IPS DF 6.9 (cell line): ENCODE measurements at regions not wholly inside any gene's neighbourhood (a gene's known extent, or its start where the extent isn't known, plus 50 kb on each side); places are given as distances from the start of the nearest gene placed in this dataset.
"Not testable (repeated sequence)": the region's sequence is repeated elsewhere in the genome, so short reads cannot be mapped to it uniquely, and the experiment has no call there.

Experiments used
- DNase-seq: peaks from one replicate; pipeline ENCODE4 v3.0.0-alpha.2; 2013; ENCODE audit warnings: low read depth, low spot score
- H3K27ac ChIP-seq: one replicate; pipeline ENCODE4 v1.5.1; 2013; ENCODE audit warnings: low read length, control low read depth
- H3K27me3 ChIP-seq: 2 replicates; pipeline ENCODE4 v1.6.1; 2013; ENCODE audit warnings: mild to moderate bottlenecking, low read length; ENCODE audit not compliant: control insufficient read depth, insufficient read depth
- H3K36me3 ChIP-seq: 2 replicates; pipeline ENCODE4 v1.6.1; 2013; ENCODE audit warnings: low read length; ENCODE audit not compliant: control insufficient read depth, insufficient read depth
- H3K4me1 ChIP-seq: 2 replicates; pipeline ENCODE4 v1.6.1; 2013; ENCODE audit warnings: low read length; ENCODE audit not compliant: control insufficient read depth, insufficient read depth
- H3K4me3 ChIP-seq: 2 replicates; pipeline ENCODE4 v1.5.1; 2013; ENCODE audit warnings: mild to moderate bottlenecking, low read length
- H3K9me3 ChIP-seq: 2 replicates; pipeline ENCODE4 v1.6.1; 2013; ENCODE audit warnings: low read length, inconsistent platforms; ENCODE audit not compliant: control insufficient read depth, insufficient read depth
- WGBS: extraction: QIAGEN DNeasy Blood & Tissue Kit; methylation state at CpG from one replicate; pipeline ENCODE4 v1.1.7; 2013; ENCODE audit warnings: mixed read lengths, missing lambda C conversion rate; ENCODE audit not compliant: insufficient read length, insufficient coverage; 5-methylcytosine and 5-hydroxymethylcytosine counted together

DNA sequence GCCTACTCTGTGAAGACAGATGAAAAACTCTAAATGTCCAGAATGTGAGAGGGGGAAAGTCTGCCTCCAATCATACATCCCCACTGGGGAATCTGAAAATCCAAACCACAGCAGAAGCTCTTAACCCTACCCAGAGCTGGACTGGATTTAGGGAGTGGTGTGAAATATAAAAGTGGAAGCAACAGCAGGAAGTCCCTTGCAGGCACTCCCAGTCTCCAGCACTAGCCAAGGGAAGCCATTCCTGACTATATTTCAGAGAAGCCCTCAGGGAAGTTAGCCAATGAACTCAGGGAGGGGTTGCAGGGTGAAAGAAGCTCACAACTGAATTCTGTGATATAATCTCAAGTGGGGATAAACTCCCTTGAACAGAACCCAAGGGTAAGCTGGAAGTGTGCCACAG lies 51.5 kb downstream of the CRPPA start:
- Histone ChIP-seq H3K4me3 (no peak overlapping the region), H3K9me3 (no peaks in the 10 kb centered on the region; the same call in 1 of the 2 replicates), H3K27ac (no peak overlapping the region), H3K27me3 (no peaks in the 10 kb centered on the region), H3K4me1 (no peaks in the 10 kb centered on the region), H3K36me3 (no peaks in the 10 kb centered on the region)
- no peak for DNase-seq

GRCh38 chr7:16369309-16369708 lies 52.0 kb downstream of the CRPPA start:
- WGBS, result no CpG with 5 or more reads among the region's 2 CpGs
- not testable (repeated sequence) for H3K4me3 ChIP-seq, H3K27ac ChIP-seq, H3K4me1 ChIP-seq, DNase-seq, H3K9me3 ChIP-seq, H3K36me3 ChIP-seq, H3K27me3 ChIP-seq

- H3K4me3 ChIP-seq, result no peak overlapping the region
- WGBS, result no CpG with 5 or more reads among the region's 3 CpGs
- no peak for DNase-seq
These were observed 52.5 kb downstream of the CRPPA start for GRCh38 chr7:16368885-16369284.

GRCh38 chr7:16367115-16367514 lies 54.2 kb downstream of the CRPPA start:
- Histone ChIP-seq H3K4me3 (no peak overlapping the region), H3K4me1 (no peaks in the 10 kb centered on the region), H3K9me3 (no peaks in the 10 kb centered on the region; the same call in 1 of the 2 replicates), H3K27me3 (no peaks in the 10 kb centered on the region), H3K27ac (no peak overlapping the region), H3K36me3 (no peaks in the 10 kb centered on the region)
- DNase-seq, result no peak
- WGBS, result no CpG with 5 or more reads among the region's 1 CpG

More at GRCh38 chr7:16368885-16369284, 52.5 kb downstream of the CRPPA start:
- H3K9me3 ChIP-seq, result no peaks in the 10 kb centered on the region; the same call in 1 of the 2 replicates
- no peak overlapping the region for H3K27ac ChIP-seq
- no peaks in the 10 kb centered on the region for H3K4me1 ChIP-seq
- H3K36me3 ChIP-seq, result no peaks in the 10 kb centered on the region
- H3K27me3 ChIP-seq, result no peaks in the 10 kb centered on the region

DNA sequence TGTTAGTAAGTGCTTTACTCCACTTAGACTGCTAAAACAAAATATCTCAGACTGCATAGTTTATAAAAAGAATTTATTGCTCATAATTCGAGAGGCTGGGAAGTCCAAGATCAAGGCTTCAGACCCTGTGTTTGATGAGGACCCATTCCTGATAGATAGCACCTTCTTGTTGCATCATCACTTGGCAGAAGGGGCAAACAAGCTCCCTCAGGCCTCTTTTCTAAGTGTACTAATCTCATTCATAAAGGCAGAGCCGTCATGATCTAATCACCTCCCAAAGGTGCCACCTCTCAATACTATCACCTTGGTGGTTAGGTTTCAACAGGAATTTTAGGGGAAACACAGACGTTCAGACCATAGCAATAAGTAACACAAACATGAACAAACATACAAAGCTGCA lies 55.4 kb downstream of the CRPPA start:
- no CpG with 5 or more reads among the region's 3 CpGs for WGBS
- Histone ChIP-seq H3K4me1 (no peaks in the 10 kb centered on the region), H3K27ac (no peak overlapping the region), H3K4me3 (no peak overlapping the region), H3K27me3 (no peaks in the 10 kb centered on the region), H3K9me3 (no peaks in the 10 kb centered on the region; the same call in 1 of the 2 replicates), H3K36me3 (no peaks in the 10 kb centered on the region)
- no peak for DNase-seq

DNA sequence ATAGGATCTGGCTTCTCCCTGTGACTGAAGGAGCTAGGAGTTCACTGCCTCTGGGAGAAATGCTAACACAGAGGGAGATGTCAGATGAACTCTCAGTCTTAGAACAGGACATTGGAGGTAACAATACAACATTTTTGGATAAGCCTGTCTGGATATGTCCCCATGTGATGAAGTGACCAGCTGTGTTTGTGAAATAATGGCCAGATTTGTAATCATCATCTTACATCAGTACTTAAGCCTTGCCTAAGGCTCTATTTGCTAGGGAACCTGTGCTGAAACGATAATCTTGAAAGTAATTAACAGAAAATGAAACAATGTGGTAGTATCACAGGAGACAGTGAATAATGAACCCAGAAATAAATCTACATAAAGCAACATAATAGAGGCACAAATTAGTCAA lies 56.2 kb downstream of the CRPPA start:
- no peaks in the 10 kb centered on the region for H3K9me3 ChIP-seq
- no peaks in the 10 kb centered on the region for H3K4me1 ChIP-seq
- H3K36me3 ChIP-seq, result no peaks in the 10 kb centered on the region
- no CpG with 5 or more reads among the region's 1 CpG for WGBS
- no peaks in the 10 kb centered on the region for H3K27me3 ChIP-seq
- no peak overlapping the region for H3K4me3 ChIP-seq
- no peak overlapping the region for H3K27ac ChIP-seq
- DNase-seq, result no peak

DNA sequence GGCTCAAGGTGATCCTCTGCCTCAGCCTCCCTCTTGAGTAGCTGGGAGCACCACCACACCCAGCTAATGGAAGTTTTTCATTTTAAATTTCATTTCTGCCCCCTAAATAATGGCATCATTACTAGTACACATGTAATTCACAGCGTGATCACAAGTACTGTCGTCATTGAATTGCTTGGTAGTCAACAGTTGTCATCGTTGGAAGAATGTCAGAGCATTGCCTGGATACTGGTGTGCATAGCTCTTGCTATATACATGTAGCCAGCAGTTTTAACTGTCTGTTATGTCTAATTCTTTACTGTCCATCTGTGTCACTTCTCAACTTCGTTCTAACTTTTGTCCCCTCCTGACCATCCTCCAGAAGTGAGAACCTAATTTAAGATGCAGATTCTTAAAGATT lies 62.1 kb downstream of the CRPPA start:
- no peaks in the 10 kb centered on the region for H3K9me3 ChIP-seq
- no peak overlapping the region for H3K4me3 ChIP-seq
- no peak overlapping the region for H3K27ac ChIP-seq
- H3K4me1 ChIP-seq, result no peaks in the 10 kb centered on the region
- no peaks in the 10 kb centered on the region for H3K36me3 ChIP-seq
- no peak for DNase-seq
- H3K27me3 ChIP-seq, result no peaks in the 10 kb centered on the region
- WGBS, result no CpG with 5 or more reads among the region's 4 CpGs

DNA sequence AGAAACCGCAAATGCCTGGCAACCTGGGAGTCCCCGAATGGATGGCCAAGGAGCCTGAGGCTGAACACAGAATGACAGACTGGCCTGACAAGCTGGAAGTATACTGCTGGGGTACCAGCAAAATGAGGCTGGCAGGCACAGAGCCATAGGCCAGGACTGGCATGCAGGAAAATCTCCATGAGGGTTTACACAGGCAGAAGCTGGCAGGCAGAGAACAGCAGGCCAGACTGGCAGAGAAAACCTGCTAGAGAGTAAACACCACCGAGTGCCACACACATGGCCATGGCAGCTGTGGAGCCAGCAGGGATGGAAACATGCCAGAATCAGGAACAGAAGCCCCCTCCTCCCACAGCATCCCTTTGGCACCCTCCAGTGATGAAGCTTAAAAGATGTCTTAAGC lies 63.4 kb downstream of the CRPPA start:
- no CpG with 5 or more reads among the region's 3 CpGs for WGBS
- DNase-seq, result no peak
- no peaks in the 10 kb centered on the region for H3K9me3 ChIP-seq
- H3K36me3 ChIP-seq, result no peaks in the 10 kb centered on the region
- no peak overlapping the region for H3K4me3 ChIP-seq
- H3K27me3 ChIP-seq, result no peaks in the 10 kb centered on the region
- no peaks in the 10 kb centered on the region for H3K4me1 ChIP-seq
- H3K27ac ChIP-seq, result no peak overlapping the region

DNA sequence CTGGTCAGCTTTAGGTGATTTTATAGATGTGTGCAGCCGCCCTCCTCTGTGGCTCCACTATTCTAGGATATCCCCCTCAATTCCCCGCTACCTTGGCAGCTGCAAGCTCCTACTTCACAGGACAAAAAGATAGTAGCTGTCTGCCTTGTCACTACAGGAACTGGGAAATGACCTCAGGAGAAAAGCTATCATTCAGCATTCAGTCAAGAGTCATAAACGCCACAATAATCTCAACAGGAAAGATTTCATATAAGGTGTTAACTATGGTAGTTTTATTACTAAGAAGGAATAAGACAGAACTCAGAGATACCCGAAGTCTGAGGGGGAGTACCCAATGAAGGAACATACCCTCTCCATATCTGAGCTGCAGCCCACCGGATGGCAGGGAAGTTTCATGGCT lies 63.9 kb downstream of the CRPPA start:
- Histone ChIP-seq H3K27ac (no peak overlapping the region), H3K27me3 (no peaks in the 10 kb centered on the region), H3K9me3 (no peaks in the 10 kb centered on the region), H3K4me1 (no peaks in the 10 kb centered on the region), H3K36me3 (no peaks in the 10 kb centered on the region), H3K4me3 (no peak overlapping the region)
- WGBS, result no CpG with 5 or more reads among the region's 5 CpGs
- no peak for DNase-seq

- no peak for DNase-seq
- Histone ChIP-seq H3K9me3 (no peaks in the 10 kb centered on the region), H3K27ac (no peak overlapping the region), H3K4me1 (no peaks in the 10 kb centered on the region), H3K4me3 (no peak overlapping the region), H3K27me3 (no peaks in the 10 kb centered on the region), H3K36me3 (no peaks in the 10 kb centered on the region)
- WGBS, result no CpG with 5 or more reads among the region's 2 CpGs
These were observed 64.9 kb downstream of the CRPPA start for GRCh38 chr7:16356301-16356958.

GRCh38 chr7:16354573-16354972 lies 66.8 kb downstream of the CRPPA start:
- no peak overlapping the region for H3K27ac ChIP-seq
- no peaks in the 10 kb centered on the region for H3K36me3 ChIP-seq
- no peak for DNase-seq
- no peaks in the 10 kb centered on the region for H3K4me1 ChIP-seq
- H3K27me3 ChIP-seq, result no peaks in the 10 kb centered on the region
- no CpG with 5 or more reads among the region's 1 CpG for WGBS
- H3K4me3 ChIP-seq, result no peak overlapping the region
- no peaks in the 10 kb centered on the region for H3K9me3 ChIP-seq
